GM12891 (cell line): ENCODE measurements at regions not wholly inside any gene's neighbourhood (a gene's known extent, or its start where the extent isn't known, plus 50 kb on each side); places are given as distances from the start of the nearest gene placed in this dataset.
A peak's percentile ranks its signal among the peaks of the same experiment; 100 is the strongest.

ENCODE experiments used
- DNase-seq: peaks from one replicate; pipeline ENCODE4 v3.0.0; 2011; ENCODE audit warnings: low spot score; ENCODE audit not compliant: insufficient read length
- FAIRE-seq: peaks from 2 replicates; lab custom pipeline; 2011; peaks lifted over from hg19 to GRCh38; lab: Jason Lieb, UNC
- PAX5 ChIP-seq: IDR thresholded peaks from 2 replicates; pipeline ENCODE4 v1.6.1; 2011; ENCODE audit warnings: low read length, moderate library complexity, mild to moderate bottlenecking; ENCODE audit not compliant: insufficient read depth, severe bottlenecking
- POLR2A ChIP-seq: IDR thresholded peaks from 2 replicates; pipeline ENCODE4 v1.6.1; 2011; ENCODE audit warnings: low read depth, low read length, control low read depth
- POLR2AphosphoS5 ChIP-seq: IDR thresholded peaks from 2 replicates; pipeline ENCODE4 v1.6.1; 2011; ENCODE audit warnings: low read depth, low read length, control low read depth
- POU2F2 ChIP-seq: IDR thresholded peaks from 2 replicates; pipeline ENCODE4 v1.6.1; 2011; ENCODE audit warnings: low read depth, mild to moderate bottlenecking, control low read depth, low read length, moderate library complexity
- SPI1 ChIP-seq: IDR thresholded peaks from 2 replicates; pipeline ENCODE4 v1.6.1; 2011; ENCODE audit warnings: low read depth, low read length, control low read depth
- TAF1 ChIP-seq: IDR thresholded peaks from 2 replicates; pipeline ENCODE4 v1.6.1; 2011; ENCODE audit warnings: low read depth, low read length, control low read depth

- TF ChIP-seq TAF1: no peak
- TF ChIP-seq SPI1: no peak
- TF ChIP-seq POU2F2: no peak
- TF ChIP-seq PAX5: no peak
- TF ChIP-seq POLR2AphosphoS5: no peak
- TF ChIP-seq POLR2A: no peak
- FAIRE-seq (no peak), DNase-seq (no peak)
These were observed 72.1 kb upstream of the CAB39 start for GRCh38 chr2:230640540-230641011.

- DNase-seq: no peak
- TF ChIP-seq PAX5: no peak
- FAIRE-seq: no peak
These were observed 69.7 kb upstream of the CAB39 start for GRCh38 chr2:230642966-230643365.

GRCh38 chr2:230643576-230644291 is 68.9 kb upstream of the CAB39 start:
- TF ChIP-seq POLR2AphosphoS5: 0 out of 2 replicates have a peak, but pooled peaks have one; percentile 31
- TF ChIP-seq TAF1: peak; percentile 44; the same call in 1 of the 2 replicates
- TF ChIP-seq PAX5: no peak
- TF ChIP-seq POLR2A: peak; percentile 50; the same call in 1 of the 2 replicates
- peak; percentile 75 for TF ChIP-seq SPI1
- no peak for TF ChIP-seq POU2F2
- FAIRE-seq (peak; percentile 94), DNase-seq (no peak)

GRCh38 chr2:230644356-230644935 is 68.2 kb upstream of the CAB39 start:
- TF ChIP-seq POLR2AphosphoS5 (no peak), PAX5 (no peak)
- DNase-seq: no peak
- FAIRE-seq: peak; percentile 76

GRCh38 chr2:230648356-230648755 is 64.3 kb upstream of the CAB39 start:
- FAIRE-seq: no peak
- no peak for TF ChIP-seq TAF1
- no peak for TF ChIP-seq POLR2A
- no peak for TF ChIP-seq POU2F2
- TF ChIP-seq PAX5: no peak
- no peak for TF ChIP-seq SPI1
- no peak for TF ChIP-seq POLR2AphosphoS5
- no peak for DNase-seq

- FAIRE-seq: peak; percentile 52
- no peak for DNase-seq
- TF ChIP-seq SPI1 (no peak), TAF1 (no peak), POLR2AphosphoS5 (no peak), POLR2A (no peak), PAX5 (peak; percentile 64), POU2F2 (0 out of 2 replicates have a peak, but pooled peaks have one; percentile 31)
These were observed 62.0 kb upstream of the CAB39 start for GRCh38 chr2:230650585-230651137.

GRCh38 chr2:230654057-230654456 is 58.6 kb upstream of the CAB39 start:
- no peak for DNase-seq
- TF ChIP-seq SPI1 (no peak), POLR2AphosphoS5 (no peak), TAF1 (no peak), POLR2A (no peak), PAX5 (no peak), POU2F2 (no peak)
- peak; percentile 54 for FAIRE-seq

- TF ChIP-seq POU2F2 (no peak), TAF1 (no peak), SPI1 (no peak), POLR2AphosphoS5 (no peak), PAX5 (no peak), POLR2A (no peak; the same call in 1 of the 2 replicates)
- no peak for DNase-seq
- FAIRE-seq: peak; percentile 59
These were observed 55.2 kb upstream of the CAB39 start for GRCh38 chr2:230657462-230657861.

- no peak for TF ChIP-seq POU2F2
- DNase-seq (no peak), FAIRE-seq (no peak)
These were observed 54.7 kb upstream of the CAB39 start for GRCh38 chr2:230657906-230658305.

- FAIRE-seq: no peak
- peak; percentile 93 for TF ChIP-seq POLR2A
- TF ChIP-seq POU2F2: no peak
- no peak for TF ChIP-seq SPI1
- no peak for TF ChIP-seq PAX5
- TF ChIP-seq POLR2AphosphoS5: peak; percentile 89
- TF ChIP-seq TAF1: 0 out of 2 replicates have a peak, but pooled peaks have one; percentile 20
- no peak for DNase-seq
These were observed 54.1 kb upstream of the CAB39 start for GRCh38 chr2:230658577-230658876.
